ENCODE measurements at regions not wholly inside any gene's neighbourhood (a gene's known extent, or its start where the extent isn't known, plus 50 kb on each side); places are given as distances from the start of the nearest gene placed in this dataset.

DNA sequence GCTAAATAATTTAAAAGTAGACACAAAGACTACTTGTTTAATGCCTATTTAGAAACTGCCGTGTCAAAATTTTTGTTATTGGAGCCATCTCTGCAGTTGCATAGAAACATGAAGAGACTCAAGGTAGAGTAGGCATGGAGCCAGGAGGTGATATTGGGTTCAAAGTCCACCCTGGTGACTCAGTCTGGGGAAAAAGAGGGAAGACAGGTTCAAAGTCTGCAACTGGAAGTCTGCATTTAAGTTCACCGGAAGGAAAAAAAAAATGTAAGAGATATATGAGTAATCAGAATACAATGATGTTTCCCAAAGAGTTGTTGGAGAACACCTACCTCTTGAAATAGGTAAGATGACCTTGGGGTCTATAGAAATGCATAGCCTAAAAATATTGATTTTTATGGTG lies 67.4 kb upstream of the QRFPR start:
- no peak for DNase-seq
- no peak overlapping the region for H3K4me3 ChIP-seq
- no peaks in the 10 kb centered on the region for H3K27me3 ChIP-seq
- H3K36me3 ChIP-seq = no peaks in the 10 kb centered on the region
- H3K9me3 ChIP-seq = no peaks in the 10 kb centered on the region
- intact Hi-C loops (cut with DNase I; ENCODE audit: low total_unique reads) = no loop called here
- no peak overlapping the region for H3K27ac ChIP-seq
- H3K4me1 ChIP-seq = no peaks in the 10 kb centered on the region
- TF ChIP-seq POLR2A (IDR thresholded peaks at IDR 0.05) = no peak
- TF ChIP-seq, protein P1, sequence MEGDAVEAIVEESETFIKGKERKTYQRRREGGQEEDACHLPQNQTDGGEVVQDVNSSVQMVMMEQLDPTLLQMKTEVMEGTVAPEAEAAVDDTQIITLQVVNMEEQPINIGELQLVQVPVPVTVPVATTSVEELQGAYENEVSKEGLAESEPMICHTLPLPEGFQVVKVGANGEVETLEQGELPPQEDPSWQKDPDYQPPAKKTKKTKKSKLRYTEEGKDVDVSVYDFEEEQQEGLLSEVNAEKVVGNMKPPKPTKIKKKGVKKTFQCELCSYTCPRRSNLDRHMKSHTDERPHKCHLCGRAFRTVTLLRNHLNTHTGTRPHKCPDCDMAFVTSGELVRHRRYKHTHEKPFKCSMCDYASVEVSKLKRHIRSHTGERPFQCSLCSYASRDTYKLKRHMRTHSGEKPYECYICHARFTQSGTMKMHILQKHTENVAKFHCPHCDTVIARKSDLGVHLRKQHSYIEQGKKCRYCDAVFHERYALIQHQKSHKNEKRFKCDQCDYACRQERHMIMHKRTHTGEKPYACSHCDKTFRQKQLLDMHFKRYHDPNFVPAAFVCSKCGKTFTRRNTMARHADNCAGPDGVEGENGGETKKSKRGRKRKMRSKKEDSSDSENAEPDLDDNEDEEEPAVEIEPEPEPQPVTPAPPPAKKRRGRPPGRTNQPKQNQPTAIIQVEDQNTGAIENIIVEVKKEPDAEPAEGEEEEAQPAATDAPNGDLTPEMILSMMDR (IDR thresholded peaks at IDR 0.05) = no peak

DNA sequence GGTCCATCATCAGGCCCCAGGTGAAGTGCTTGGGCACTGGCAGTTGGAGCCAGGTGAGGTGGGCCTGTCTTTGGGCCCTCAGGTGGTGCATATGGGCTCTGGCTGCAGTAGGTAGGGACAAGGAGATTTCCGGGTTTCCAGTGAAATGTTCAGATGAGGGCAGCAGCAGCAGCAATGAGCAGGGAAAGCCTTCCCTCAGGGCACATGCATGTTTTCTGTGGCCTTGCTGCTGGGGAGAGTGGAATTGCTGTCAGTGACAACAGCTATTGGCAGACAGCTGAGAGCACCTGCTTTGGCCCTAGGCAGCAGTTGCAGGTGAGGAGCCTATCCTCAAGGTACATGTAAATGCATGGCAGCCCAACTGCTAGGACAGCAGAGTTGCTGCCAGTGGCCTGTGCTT lies 58.9 kb upstream of the QRFPR start:
- no peak overlapping the region for H3K4me3 ChIP-seq
- no peak overlapping the region for H3K27ac ChIP-seq
- H3K9me3 ChIP-seq = no peaks in the 10 kb centered on the region
- DNase-seq = no peak
- intact Hi-C loops (cut with DNase I; ENCODE audit: low total_unique reads) = no loop called here
- no peaks in the 10 kb centered on the region for H3K27me3 ChIP-seq
- H3K4me1 ChIP-seq = no peaks in the 10 kb centered on the region
- H3K36me3 ChIP-seq = no peaks in the 10 kb centered on the region
- TF ChIP-seq POLR2A (IDR thresholded peaks at IDR 0.05) = no peak
- TF ChIP-seq, protein P1 (IDR thresholded peaks at IDR 0.05) = no peak

Measured in uterus (tissue), 3 donors.